Mucosa of descending colon (tissue), 3 donors: ENCODE measurements at regions not wholly inside any gene's neighbourhood (a gene's known extent, or its start where the extent isn't known, plus 50 kb on each side); places are given as distances from the start of the nearest gene placed in this dataset.
A peak's percentile ranks its signal among the peaks of the same experiment; 100 is the strongest.

Experiments
- ATAC-seq: fragments of 200-7000 bp; cut with Tn5 transposase; one replicate; pipeline ENCODE4 v1.9.1; 2020; ENCODE audit warnings: mild to moderate bottlenecking, moderate library complexity
- DNase-seq, 3 donors: peaks; one replicate each; pipeline ENCODE4 v3.0.0-alpha.2; 2020
- H3K36me3 ChIP-seq: fragments of 200-600 bp; one replicate; pipeline ENCODE4 v1.8.0; 2021; ENCODE audit warnings: low read depth, mild to moderate bottlenecking
- H3K4me1 ChIP-seq: fragments of 200-600 bp; one replicate; pipeline ENCODE4 v1.8.0; 2021; ENCODE audit warnings: low read depth, mild to moderate bottlenecking
- H3K4me3 ChIP-seq: fragments of 200-600 bp; one replicate; pipeline ENCODE4 v1.8.0; 2021; ENCODE audit warnings: mild to moderate bottlenecking
- H3K9me3 ChIP-seq: fragments of 200-600 bp; one replicate; pipeline ENCODE4 v1.8.0; 2021; ENCODE audit warnings: mild to moderate bottlenecking
- intact Hi-C, 2 donors: fragments of 100-400 bp; cut with DNase I in 1 of 2; cut with micrococcal nuclease in 1 of 2; formaldehyde crosslinking; loops; one replicate each; pipeline versions ENCODE4 v1.11.0 to v1.11.1; 2022; cut with DNase I, micrococcal nuclease
- TF ChIP-seq, protein P1 (sequence below): fragments of 200-600 bp; IDR thresholded peaks from one replicate; pipeline ENCODE4 v1.8.0; 2022; ENCODE audit warnings: antibody characterized with exemption, mild to moderate bottlenecking
- donor health status: DM: no; HTN: no; CAD: no; lungs with moderate emphysema.
- donor health status: DM: no; HTN: no; CAD: no.
- donor health status: DM: no; HTN: yes; CAD: no.

- intact Hi-C loops = no loop called here
Observed at GRCh38 chr2:240360645-240361475, 74.6 kb upstream of the GPC1 start.

DNA sequence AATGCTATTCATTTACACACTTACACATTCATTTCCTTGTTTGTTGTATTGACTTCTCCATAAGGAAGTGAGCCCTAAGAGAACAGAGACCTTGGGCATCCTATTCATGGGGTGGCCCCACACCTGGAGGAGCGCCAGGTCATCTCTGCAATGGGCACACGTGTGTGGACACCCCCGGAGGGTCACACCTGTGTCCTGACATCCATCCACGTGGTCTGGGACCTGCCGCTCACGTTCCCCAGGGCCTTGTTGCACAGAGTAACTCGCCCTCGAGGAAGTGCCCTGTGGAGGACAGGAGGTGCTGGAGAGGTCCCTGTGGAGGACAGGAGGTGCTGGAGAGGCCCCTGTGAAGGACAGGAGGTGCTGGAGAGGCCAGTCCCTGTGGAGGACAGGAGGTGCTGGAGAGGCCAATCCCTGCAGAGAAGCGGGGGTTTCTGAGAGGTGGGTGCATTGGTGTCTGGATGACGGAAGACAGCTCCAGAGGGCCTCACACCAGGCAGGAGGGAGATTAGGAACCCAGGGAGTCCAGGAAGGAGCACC is 73.2 kb upstream of the GPC1 start:
- Histone ChIP-seq H3K9me3 (peaks cover 7% of the 10 kb centered on the region), H3K4me1 (no peaks in the 10 kb centered on the region), H3K36me3 (no peaks in the 10 kb centered on the region), H3K4me3 (no peak overlapping the region)
- DNase-seq (peak in 1 of 3 donors; percentile 41), ATAC-seq (no peak)
- intact Hi-C loops = no loop called here
- TF ChIP-seq, protein P1, sequence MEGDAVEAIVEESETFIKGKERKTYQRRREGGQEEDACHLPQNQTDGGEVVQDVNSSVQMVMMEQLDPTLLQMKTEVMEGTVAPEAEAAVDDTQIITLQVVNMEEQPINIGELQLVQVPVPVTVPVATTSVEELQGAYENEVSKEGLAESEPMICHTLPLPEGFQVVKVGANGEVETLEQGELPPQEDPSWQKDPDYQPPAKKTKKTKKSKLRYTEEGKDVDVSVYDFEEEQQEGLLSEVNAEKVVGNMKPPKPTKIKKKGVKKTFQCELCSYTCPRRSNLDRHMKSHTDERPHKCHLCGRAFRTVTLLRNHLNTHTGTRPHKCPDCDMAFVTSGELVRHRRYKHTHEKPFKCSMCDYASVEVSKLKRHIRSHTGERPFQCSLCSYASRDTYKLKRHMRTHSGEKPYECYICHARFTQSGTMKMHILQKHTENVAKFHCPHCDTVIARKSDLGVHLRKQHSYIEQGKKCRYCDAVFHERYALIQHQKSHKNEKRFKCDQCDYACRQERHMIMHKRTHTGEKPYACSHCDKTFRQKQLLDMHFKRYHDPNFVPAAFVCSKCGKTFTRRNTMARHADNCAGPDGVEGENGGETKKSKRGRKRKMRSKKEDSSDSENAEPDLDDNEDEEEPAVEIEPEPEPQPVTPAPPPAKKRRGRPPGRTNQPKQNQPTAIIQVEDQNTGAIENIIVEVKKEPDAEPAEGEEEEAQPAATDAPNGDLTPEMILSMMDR = no peak

More at GRCh38 chr2:240360645-240361475, 74.6 kb upstream of the GPC1 start:
- Histone ChIP-seq H3K4me3 (no peak overlapping the region), H3K4me1 (no peaks in the 10 kb centered on the region), H3K9me3 (peaks cover 7% of the 10 kb centered on the region), H3K36me3 (no peaks in the 10 kb centered on the region)
- ATAC-seq = no peak
- no peak for DNase-seq
- TF ChIP-seq, protein P1 = no peak

DNA sequence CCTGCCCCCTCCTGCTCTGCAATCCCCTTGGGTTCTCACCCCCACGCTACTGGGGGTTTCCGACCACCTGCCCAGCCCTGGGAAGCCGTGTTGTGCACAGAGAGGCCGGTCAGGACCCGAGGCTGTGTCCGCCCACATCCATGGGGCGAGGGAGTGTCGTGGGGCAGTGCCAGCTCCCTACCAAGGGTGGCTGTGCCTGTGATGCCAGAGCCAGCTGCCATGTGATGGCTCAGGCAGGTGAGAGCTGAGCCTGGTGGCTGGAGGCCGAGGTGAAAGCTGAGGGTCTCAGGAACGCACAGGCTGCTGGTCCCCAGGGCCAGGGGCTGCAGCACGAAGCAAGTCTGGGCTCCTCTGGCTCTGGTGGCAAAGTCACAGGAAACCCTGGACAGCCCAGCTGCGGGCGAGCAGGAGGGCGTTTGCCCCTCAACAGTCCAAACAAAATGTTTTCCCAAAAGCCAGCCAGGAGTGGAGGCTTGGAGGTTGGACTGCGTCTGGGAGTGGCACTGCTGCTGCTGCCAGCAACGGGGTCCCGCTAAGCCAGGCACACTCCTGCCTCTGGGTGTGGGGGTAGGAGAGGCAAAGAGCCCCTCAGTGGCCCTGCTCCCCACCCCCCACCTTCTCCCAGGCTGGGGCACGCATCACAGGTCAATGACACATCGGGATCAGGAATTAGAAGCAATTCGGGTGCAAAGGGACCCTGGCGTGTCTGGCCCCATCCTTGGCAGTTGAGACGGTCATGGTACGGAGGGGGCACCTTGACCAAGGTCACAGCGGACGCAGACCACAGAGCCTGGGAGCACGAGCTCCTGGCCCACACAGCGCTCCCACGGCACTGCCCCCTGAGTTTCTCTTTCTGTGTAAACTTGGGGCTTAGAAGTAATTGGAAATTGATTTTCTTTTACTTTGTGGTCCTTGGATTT is 72.4 kb upstream of the GPC1 start:
- peaks cover 7% of the 10 kb centered on the region for H3K9me3 ChIP-seq
- no peak overlapping the region for H3K4me3 ChIP-seq
- TF ChIP-seq, protein P1 = no peak
- no peaks in the 10 kb centered on the region for H3K4me1 ChIP-seq
- intact Hi-C loops = no loop called here
- no peak for ATAC-seq
- DNase-seq = peak in 2 of 3 donors; percentile 6 to 38
- no peaks in the 10 kb centered on the region for H3K36me3 ChIP-seq

GRCh38 chr2:240363746-240364581 is 71.5 kb upstream of the GPC1 start:
- intact Hi-C loops = no loop called here
- Histone ChIP-seq H3K36me3 (no peaks in the 10 kb centered on the region), H3K9me3 (peaks cover 7% of the 10 kb centered on the region), H3K4me1 (no peaks in the 10 kb centered on the region), H3K4me3 (no peak overlapping the region)
- TF ChIP-seq, protein P1 = no peak
- no peak for ATAC-seq
- peak in 2 of 3 donors; percentile 13 to 38 for DNase-seq

GRCh38 chr2:240364582-240364960 is 70.9 kb upstream of the GPC1 start:
- TF ChIP-seq, protein P1 = no peak
- Histone ChIP-seq H3K36me3 (no peaks in the 10 kb centered on the region), H3K4me3 (no peak overlapping the region), H3K4me1 (no peaks in the 10 kb centered on the region), H3K9me3 (peaks cover 7% of the 10 kb centered on the region)
- intact Hi-C loops = no loop called here
- ATAC-seq (no peak), DNase-seq (peak in 1 of 3 donors; percentile 44)
